ENCODE measurements at regions not wholly inside any gene's neighbourhood (a gene's known extent, or its start where the extent isn't known, plus 50 kb on each side); places are given as distances from the start of the nearest gene placed in this dataset.

DNA sequence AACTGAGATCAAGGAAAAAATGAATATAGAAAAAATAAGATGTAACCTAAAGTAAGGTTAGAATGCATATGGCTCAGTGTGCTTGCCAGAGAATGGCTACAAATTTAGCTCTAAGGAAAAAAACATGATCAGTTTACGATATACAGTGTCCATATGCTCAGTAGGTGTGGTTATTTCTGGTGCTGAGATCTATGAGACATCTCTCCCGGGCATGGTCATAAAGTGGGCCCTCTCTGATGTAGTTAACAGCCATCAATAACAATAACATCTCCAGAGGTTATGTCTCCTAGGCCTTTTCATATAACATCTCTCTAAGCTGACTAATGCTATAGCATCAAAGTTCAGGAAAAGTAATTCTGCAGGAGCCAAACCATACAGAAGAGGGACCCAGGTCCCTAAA, 56.3 kb upstream of the UBE2E3 start:
- TF ChIP-seq CTCF (IDR thresholded peaks at IDR 0.05) (no peak), ZFX (IDR thresholded peaks at IDR 0.05; ENCODE audit: borderline replicate concordance) (no peak)

Data from 22Rv1 (cell line).